H1 (cell line): ENCODE measurements at regions not wholly inside any gene's neighbourhood (a gene's known extent, or its start where the extent isn't known, plus 50 kb on each side); places are given as distances from the start of the nearest gene placed in this dataset.

ENCODE experiments used
- CTCF ChIA-PET: fragments of 300-600 bp; sonication (Branson Sonifier 250); formaldehyde crosslinking; loops from one replicate; lab custom pipeline; 2021; ENCODE audit not compliant: partially characterized antibody; lab: Charles Lee
- POLR2A ChIA-PET: fragments of 300-600 bp; sonication (Branson Sonifier 250); formaldehyde crosslinking; loops from one replicate; lab custom pipeline; 2021; ENCODE audit warnings: inconsistent platforms; ENCODE audit not compliant: partially characterized antibody; lab: Charles Lee
- DNase-seq, 2 experiments: peaks; one replicate each; pipeline versions ENCODE4 v3.0.0 to v3.0.0-alpha.2; 2010 to 2022; ENCODE audit warnings: low spot score in 2 of 2, low read depth in 1 of 2, mixed read lengths in 1 of 2
- FAIRE-seq: peaks from 2 replicates; lab custom pipeline; 2011; peaks lifted over from hg19 to GRCh38; lab: Jason Lieb, UNC
- H2AFZ ChIP-seq: 2 replicates; pipeline ENCODE4 v1.8.1; 2012; ENCODE audit warnings: low read length, inconsistent platforms
- H2AK5ac ChIP-seq: 2 replicates; pipeline ENCODE4 v1.6.1; 2013; ENCODE audit warnings: low read depth, low read length
- H2BK120ac ChIP-seq: replicated peaks from 2 replicates; pipeline ENCODE3; 2013; ENCODE audit warnings: low read depth, low read length, inconsistent platforms
- H2BK12ac ChIP-seq: 2 replicates; pipeline ENCODE4 v1.6.1; 2013; ENCODE audit warnings: low read depth, low read length
- H2BK15ac ChIP-seq: 2 replicates; pipeline ENCODE4 v1.6.1; 2013; ENCODE audit warnings: low read length
- H2BK20ac ChIP-seq: 2 replicates; pipeline ENCODE4 v1.6.1; 2013; ENCODE audit warnings: low read length
- H2BK5ac ChIP-seq: 2 replicates; pipeline ENCODE4 v1.6.1; 2013; ENCODE audit warnings: low read depth, low read length
- H3K14ac ChIP-seq: 2 replicates; pipeline ENCODE4 v1.6.1; 2013; ENCODE audit warnings: inconsistent platforms; ENCODE audit not compliant: insufficient read length
- H3K18ac ChIP-seq: 2 replicates; pipeline ENCODE4 v1.6.1; 2013; ENCODE audit warnings: low read length; ENCODE audit errors: extremely low read depth
- H3K23ac ChIP-seq: 2 replicates; pipeline ENCODE4 v1.6.1; 2013; ENCODE audit warnings: inconsistent platforms; ENCODE audit not compliant: insufficient read length
- H3K23me2 ChIP-seq: 2 replicates; pipeline ENCODE4 v1.6.1; 2013; ENCODE audit warnings: low read depth, low read length
- H3K27ac ChIP-seq: 2 replicates; pipeline ENCODE4 v1.6.1; 2011; ENCODE audit warnings: low read depth, low read length, inconsistent platforms
- H3K27me3 ChIP-seq, 4 experiments: replicated peaks in 1 of 4; 1 replicate in 1 of 4; 2 replicates in 3 of 4; pipeline versions ENCODE4 v1.6.1 to v1.8.1; 2011 to 2013; ENCODE audit warnings: low read length in 3 of 4, mild to moderate bottlenecking in 3 of 4, inconsistent platforms in 2 of 4, mixed read lengths in 2 of 4, moderate library complexity in 1 of 4; ENCODE audit not compliant: control insufficient read depth in 3 of 4, insufficient read depth in 3 of 4; ENCODE audit errors: extremely low read depth in 1 of 4
- H3K36me3 ChIP-seq, 4 experiments: 2 replicates each; pipeline versions ENCODE4 v1.6.1 to v1.8.1; 2011 to 2013; ENCODE audit warnings: mild to moderate bottlenecking in 4 of 4, low read length in 3 of 4, moderate library complexity in 2 of 4, control low read depth in 1 of 4, inconsistent platforms in 1 of 4; ENCODE audit not compliant: insufficient read depth in 4 of 4, control insufficient read depth in 2 of 4
- H3K4ac ChIP-seq: replicated peaks from 2 replicates; pipeline ENCODE3; 2013; ENCODE audit warnings: low read length, low read depth, mixed read lengths, inconsistent platforms; ENCODE audit not compliant: insufficient read length
- H3K4me1 ChIP-seq, 4 experiments: replicated peaks in 1 of 4; 1 replicate in 1 of 4; 2 replicates in 3 of 4; pipeline versions ENCODE4 v1.6.1 to v1.8.1; 2011 to 2013; ENCODE audit warnings: low read length in 3 of 4, inconsistent platforms in 2 of 4, mixed read lengths in 1 of 4; ENCODE audit not compliant: insufficient read depth in 4 of 4, control insufficient read depth in 3 of 4
- H3K4me2 ChIP-seq, 2 experiments: 2 replicates each; pipeline versions ENCODE4 v1.6.1 to v1.8.1; 2011 to 2013; ENCODE audit warnings: low read depth in 2 of 2, low read length in 2 of 2, control low read depth in 1 of 2, inconsistent platforms in 1 of 2, mild to moderate bottlenecking in 1 of 2; ENCODE audit not compliant: insufficient read depth in 1 of 2
- H3K4me3 ChIP-seq, 4 experiments: fragments of 200-600, 300-600 bp in 1 of 4; sonication (generic), shearing (Covaris generic), sonication (Bioruptor Twin) in 1 of 4; 2 replicates each; pipeline versions ENCODE4 v1.5.1 to v1.8.1; 2011 to 2016; ENCODE audit warnings: low read length in 4 of 4, low read depth in 3 of 4, control low read depth in 2 of 4, inconsistent platforms in 2 of 4, mild to moderate bottlenecking in 2 of 4, mixed read lengths in 1 of 4, moderate library complexity in 1 of 4; ENCODE audit not compliant: insufficient read depth in 2 of 4; ENCODE audit errors: extremely low read depth in 1 of 4
- H3K56ac ChIP-seq: replicated peaks from 2 replicates; pipeline ENCODE3; 2013; ENCODE audit warnings: low read depth, mild to moderate bottlenecking, mixed read lengths, low read length, inconsistent platforms; ENCODE audit not compliant: insufficient read length
- H3K79me1 ChIP-seq: 2 replicates; pipeline ENCODE4 v1.6.1; 2013; ENCODE audit warnings: low read depth, low read length, control low read depth
- H3K79me2 ChIP-seq, 2 experiments: 2 replicates each; pipeline versions ENCODE4 v1.6.1 to v1.8.1; 2012 to 2013; ENCODE audit warnings: low read length in 2 of 2, mild to moderate bottlenecking in 2 of 2, inconsistent platforms in 1 of 2; ENCODE audit not compliant: insufficient read depth in 2 of 2, control insufficient read depth in 1 of 2
- H3K9ac ChIP-seq, 4 experiments: replicated peaks in 1 of 4; 1 replicate in 1 of 4; 2 replicates in 3 of 4; pipeline versions ENCODE4 v1.6.1 to v1.8.1; 2011 to 2013; ENCODE audit warnings: low read depth in 3 of 4, low read length in 3 of 4, control low read depth in 2 of 4, mild to moderate bottlenecking in 2 of 4, moderate library complexity in 2 of 4, inconsistent platforms in 1 of 4; ENCODE audit errors: extremely low read depth in 1 of 4
- H3K9me3 ChIP-seq, 2 experiments: 2 replicates each; pipeline versions ENCODE4 v1.6.1 to v1.8.1; 2012 to 2013; ENCODE audit warnings: mild to moderate bottlenecking in 2 of 2, moderate library complexity in 2 of 2, control low read depth in 1 of 2, inconsistent platforms in 1 of 2, low read depth in 1 of 2, low read length in 1 of 2, mixed read lengths in 1 of 2; ENCODE audit not compliant: insufficient read depth in 2 of 2
- H4K20me1 ChIP-seq, 2 experiments: replicated peaks in 1 of 2; 2 replicates each; pipeline versions ENCODE3 to v1.8.1; 2011 to 2013; ENCODE audit warnings: inconsistent platforms in 2 of 2, low read length in 2 of 2, mild to moderate bottlenecking in 1 of 2; ENCODE audit not compliant: insufficient read depth in 2 of 2, control insufficient read depth in 1 of 2
- H4K5ac ChIP-seq: 2 replicates; pipeline ENCODE4 v1.6.1; 2013; ENCODE audit warnings: low read length, low read depth, mixed read lengths, inconsistent platforms; ENCODE audit not compliant: insufficient read length
- H4K8ac ChIP-seq: 2 replicates; pipeline ENCODE4 v1.8.0; 2013; ENCODE audit warnings: mild to moderate bottlenecking, moderate library complexity, low read length, inconsistent platforms; ENCODE audit not compliant: insufficient read depth; ENCODE audit errors: extremely low read depth
- H4K91ac ChIP-seq: replicated peaks from 2 replicates; pipeline ENCODE3; 2013; ENCODE audit warnings: low read length, mixed read lengths, inconsistent platforms; ENCODE audit not compliant: insufficient read length
- SP2 ChIP-seq: IDR thresholded peaks from 2 replicates; pipeline ENCODE4 v1.6.1; 2012; ENCODE audit warnings: mild to moderate bottlenecking, low read length, inconsistent platforms
- WGBS, 2 experiments: shearing (Covaris generic) in 1 of 2; methylation state at CpG; one replicate each; pipeline versions ENCODE4 v1.1.6 to v1.1.7; 2013 to 2015; ENCODE audit warnings: low lambda C conversion rate in 2 of 2, mixed read lengths in 2 of 2, inconsistent platforms in 1 of 2, low coverage in 1 of 2, missing lambda C conversion rate in 1 of 2; ENCODE audit not compliant: insufficient replicate concordance in 2 of 2, insufficient coverage in 1 of 2, insufficient read length in 1 of 2; ENCODE audit errors: extremely low coverage in 1 of 2, missing lambda C conversion rate in 1 of 2; 5-methylcytosine and 5-hydroxymethylcytosine counted together

DNA sequence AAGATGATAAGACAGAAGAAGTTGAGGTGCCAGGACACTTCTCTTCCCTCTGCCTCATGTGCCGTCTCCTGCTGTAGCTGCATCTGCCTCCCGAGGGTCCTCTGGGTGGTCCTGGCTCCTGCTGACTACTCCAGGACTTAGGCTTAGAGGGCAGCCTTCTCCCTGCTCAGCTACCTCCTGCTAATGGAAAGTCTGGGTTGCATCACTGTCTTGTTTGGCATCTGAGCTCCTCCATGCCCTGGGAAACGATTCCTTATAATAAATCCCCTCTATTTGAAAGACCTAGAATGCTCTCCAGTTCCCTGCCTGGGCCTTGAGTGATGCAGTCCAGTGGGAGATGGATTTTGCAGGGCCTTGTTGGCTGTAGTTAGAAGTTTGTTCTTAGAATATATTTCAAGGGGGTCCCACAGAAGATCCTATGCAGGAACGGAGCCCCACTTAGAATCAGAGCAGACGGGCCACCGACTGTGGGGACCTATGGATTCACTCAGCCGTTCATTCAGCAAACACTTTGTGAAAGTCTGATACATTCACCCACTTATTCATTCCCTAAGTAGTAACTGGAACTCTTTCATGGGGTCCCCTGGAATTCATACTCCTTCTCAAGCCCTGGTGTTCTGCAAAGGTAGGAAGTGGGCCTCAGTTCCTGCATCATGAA, 269.8 kb upstream of the HDAC4 start:
- H3K9ac ChIP-seq: no peak overlapping the region
- TF ChIP-seq SP2: no peak

More for the DNA sequence above, 269.8 kb upstream of the HDAC4 start:
- POLR2A ChIA-PET: no interaction called here
- no peak overlapping the region for H2AFZ ChIP-seq
- FAIRE-seq: no peak
- H3K27ac ChIP-seq: no peak overlapping the region
- H2BK120ac ChIP-seq: no peak overlapping the region
- no peaks in the 10 kb centered on the region for H3K9me3 ChIP-seq
- H3K23ac ChIP-seq: no peak overlapping the region
- CTCF ChIA-PET: interaction anchor here (1.0 kb wide), 1 partner anchor 648 kb away, joined by 3 read pairs; no protein-coding TSS in a partner anchor
- H3K4me2 ChIP-seq: no peak overlapping the region
- no peak overlapping the region for H4K8ac ChIP-seq
- H3K23me2 ChIP-seq: no peaks in the 10 kb centered on the region
- H3K79me1 ChIP-seq: no peaks in the 10 kb centered on the region
- no peak overlapping the region for H2BK12ac ChIP-seq
- no peaks in the 10 kb centered on the region for H3K79me2 ChIP-seq
- no peak overlapping the region for H4K91ac ChIP-seq
- no peaks in the 10 kb centered on the region for H4K20me1 ChIP-seq
- WGBS, 2 experiments: 84% methylated on average over 6 of the region's 7 CpGs; no CpG with 5 or more reads in 1 of the 2 experiments
- no peak overlapping the region for H2BK20ac ChIP-seq
- H2BK5ac ChIP-seq: no peak overlapping the region
- no peaks in the 10 kb centered on the region for H3K27me3 ChIP-seq
- no peak overlapping the region for H4K5ac ChIP-seq
- no peaks in the 10 kb centered on the region for H3K4me1 ChIP-seq
- H2BK15ac ChIP-seq: no peak overlapping the region
- no peak overlapping the region for H3K18ac ChIP-seq
- H3K4ac ChIP-seq: no peak overlapping the region
- no peak overlapping the region for H2AK5ac ChIP-seq
- H3K14ac ChIP-seq: no peak overlapping the region
- DNase-seq: no peak
- no peak overlapping the region for H3K4me3 ChIP-seq
- no peak overlapping the region for H3K56ac ChIP-seq
- no peaks in the 10 kb centered on the region for H3K36me3 ChIP-seq
